H9 (cell line): ENCODE measurements at regions not wholly inside any gene's neighbourhood (a gene's known extent, or its start where the extent isn't known, plus 50 kb on each side); places are given as distances from the start of the nearest gene placed in this dataset.

Source experiments
- DNase-seq: peaks from one replicate; pipeline ENCODE4 v3.0.0-alpha.2; 2017
- H2AFZ ChIP-seq: one replicate; pipeline ENCODE4 v1.6.1; 2013; ENCODE audit warnings: mild to moderate bottlenecking, low read length, control low read depth, moderate library complexity
- H2AK5ac ChIP-seq: 2 replicates; pipeline ENCODE4 v1.6.1; 2013; ENCODE audit warnings: low read length, control low read depth, mixed read lengths; ENCODE audit not compliant: insufficient read length
- H2BK120ac ChIP-seq: one replicate; pipeline ENCODE4 v1.6.1; 2013; ENCODE audit warnings: low read depth, mild to moderate bottlenecking, low read length, control low read depth, inconsistent platforms; ENCODE audit not compliant: poor library complexity, severe bottlenecking
- H2BK12ac ChIP-seq: 2 replicates; pipeline ENCODE4 v1.6.1; 2013; ENCODE audit warnings: low read length, control low read depth, mixed read lengths, low read depth; ENCODE audit not compliant: insufficient read length
- H2BK15ac ChIP-seq: 2 replicates; pipeline ENCODE4 v1.6.1; 2013; ENCODE audit warnings: low read depth, low read length, control low read depth
- H2BK20ac ChIP-seq: one replicate; pipeline ENCODE4 v1.6.1; 2013; ENCODE audit warnings: low read depth, mild to moderate bottlenecking, low read length, control low read depth, inconsistent platforms; ENCODE audit not compliant: poor library complexity, severe bottlenecking
- H2BK5ac ChIP-seq: 2 replicates; pipeline ENCODE4 v1.6.1; 2013; ENCODE audit warnings: low read length, control low read depth, mixed read lengths; ENCODE audit not compliant: insufficient read length
- H3K14ac ChIP-seq: 2 replicates; pipeline ENCODE4 v1.6.1; 2013; ENCODE audit warnings: low read length, control low read depth; ENCODE audit not compliant: insufficient read depth
- H3K18ac ChIP-seq: 2 replicates; pipeline ENCODE4 v1.6.1; 2013; ENCODE audit warnings: low read depth, mild to moderate bottlenecking, mixed read lengths, low read length, control low read depth; ENCODE audit not compliant: insufficient read length
- H3K23ac ChIP-seq: 2 replicates; pipeline ENCODE4 v1.6.1; 2013; ENCODE audit warnings: low read length, control low read depth, mixed read lengths, low read depth; ENCODE audit not compliant: insufficient read length
- H3K23me2 ChIP-seq: 2 replicates; pipeline ENCODE4 v1.6.1; 2013; ENCODE audit warnings: low read depth, mild to moderate bottlenecking, mixed read lengths, low read length, control low read depth; ENCODE audit not compliant: insufficient read length, poor library complexity, severe bottlenecking
- H3K27ac ChIP-seq: 2 replicates; pipeline ENCODE4 v1.5.1; 2013; ENCODE audit warnings: low read length, control low read depth, mixed read lengths, low read depth; ENCODE audit not compliant: insufficient read length
- H3K27me3 ChIP-seq: 2 replicates; pipeline ENCODE4 v1.6.1; 2013; ENCODE audit warnings: low read length, control low read depth, inconsistent platforms; ENCODE audit not compliant: insufficient read depth
- H3K4ac ChIP-seq: 2 replicates; pipeline ENCODE4 v1.6.1; 2013; ENCODE audit warnings: low read depth, mild to moderate bottlenecking, control low read depth, inconsistent platforms, low read length, moderate library complexity
- H3K4me1 ChIP-seq: 2 replicates; pipeline ENCODE4 v1.6.1; 2013; ENCODE audit warnings: low read length, control low read depth, inconsistent platforms; ENCODE audit not compliant: insufficient read depth
- H3K4me2 ChIP-seq: 2 replicates; pipeline ENCODE4 v1.6.1; 2013; ENCODE audit warnings: low read length, control low read depth, mixed read lengths; ENCODE audit not compliant: insufficient read length, insufficient read depth
- H3K56ac ChIP-seq: 2 replicates; pipeline ENCODE4 v1.6.1; 2013; ENCODE audit warnings: low read depth, mild to moderate bottlenecking, mixed read lengths, low read length, control low read depth; ENCODE audit not compliant: insufficient read length
- H3K79me1 ChIP-seq: 2 replicates; pipeline ENCODE4 v1.6.1; 2013; ENCODE audit warnings: low read depth, mild to moderate bottlenecking, moderate library complexity, low read length, control low read depth, inconsistent platforms; ENCODE audit not compliant: insufficient read depth, poor library complexity, severe bottlenecking
- H3K79me2 ChIP-seq: 2 replicates; pipeline ENCODE4 v1.6.1; 2013; ENCODE audit warnings: low read length, control low read depth, inconsistent platforms; ENCODE audit not compliant: insufficient read depth
- H3K9ac ChIP-seq: 2 replicates; pipeline ENCODE4 v1.6.1; 2013; ENCODE audit warnings: low read length, control low read depth, mixed read lengths; ENCODE audit not compliant: insufficient read length; ENCODE audit errors: extremely low read depth
- H3K9me3 ChIP-seq: one replicate; pipeline ENCODE4 v1.6.1; 2013; ENCODE audit warnings: low read depth, low read length, inconsistent platforms; ENCODE audit not compliant: control insufficient read depth
- H3T11ph ChIP-seq: one replicate; pipeline ENCODE4 v1.6.1; 2013; ENCODE audit warnings: mild to moderate bottlenecking, low read length, control low read depth, inconsistent platforms
- H4K20me1 ChIP-seq: one replicate; pipeline ENCODE4 v1.6.1; 2013; ENCODE audit not compliant: control insufficient read depth, insufficient read length, insufficient read depth
- H4K5ac ChIP-seq: 2 replicates; pipeline ENCODE4 v1.6.1; 2013; ENCODE audit warnings: low read depth, mild to moderate bottlenecking, mixed read lengths, low read length, control low read depth; ENCODE audit not compliant: insufficient read length
- H4K8ac ChIP-seq: replicated peaks from 2 replicates; pipeline ENCODE4 v1.6.1; 2013; ENCODE audit warnings: low read length, control low read depth, mixed read lengths, low read depth; ENCODE audit not compliant: insufficient read length
- H4K91ac ChIP-seq: 2 replicates; pipeline ENCODE4 v1.6.1; 2013; ENCODE audit warnings: low read depth, mild to moderate bottlenecking, moderate library complexity, mixed read lengths, low read length, control low read depth; ENCODE audit not compliant: insufficient read length
- H3K27ac Mint-ChIP-seq, 3 experiments: 2 replicates in 2 of 3; 3 replicates in 1 of 3; pipeline ENCODE4 v1.8.0; 2020 to 2021; ENCODE audit warnings: mixed read lengths in 3 of 3, mild to moderate bottlenecking in 1 of 3, moderate library complexity in 1 of 3
- H3K27me3 Mint-ChIP-seq: 2 replicates; pipeline ENCODE4 v1.8.0; 2021; ENCODE audit warnings: low read depth, mild to moderate bottlenecking, moderate library complexity, mixed read lengths
- H3K36me3 Mint-ChIP-seq, 3 experiments: 2 replicates in 2 of 3; 3 replicates in 1 of 3; pipeline ENCODE4 v1.8.0; 2020 to 2021; ENCODE audit warnings: low read depth in 3 of 3, mixed read lengths in 3 of 3; ENCODE audit not compliant: insufficient read depth in 1 of 3
- H3K4me1 Mint-ChIP-seq, 2 experiments: 2 replicates each; pipeline ENCODE4 v1.8.0; 2020; ENCODE audit warnings: mixed read lengths in 2 of 2
- H3K4me3 Mint-ChIP-seq, 2 experiments: 2 replicates in 1 of 2; 3 replicates in 1 of 2; pipeline ENCODE4 v1.8.0; 2020 to 2021; ENCODE audit warnings: mild to moderate bottlenecking in 2 of 2, mixed read lengths in 2 of 2, moderate library complexity in 1 of 2
- H3K9me3 Mint-ChIP-seq, 2 experiments: 2 replicates in 1 of 2; 3 replicates in 1 of 2; pipeline ENCODE4 v1.8.0; 2020; ENCODE audit warnings: mild to moderate bottlenecking in 2 of 2, mixed read lengths in 2 of 2, moderate library complexity in 1 of 2
- WGBS: extraction: QIAGEN DNeasy Blood & Tissue Kit; methylation state at CpG from one replicate; pipeline ENCODE4 v1.1.7; 2013; ENCODE audit warnings: missing lambda C conversion rate, low lambda C conversion rate, mixed read lengths; ENCODE audit not compliant: insufficient read length; ENCODE audit errors: extremely low coverage; 5-methylcytosine and 5-hydroxymethylcytosine counted together
- TF ChIP-seq, protein P1 (sequence below): fragments of 200-600 bp; sonication (generic); conservative IDR thresholded peaks from 3 replicates; pipeline ENCODE4 v1.8.0; 2021; ENCODE audit warnings: antibody characterized with exemption, mild to moderate bottlenecking

DNA sequence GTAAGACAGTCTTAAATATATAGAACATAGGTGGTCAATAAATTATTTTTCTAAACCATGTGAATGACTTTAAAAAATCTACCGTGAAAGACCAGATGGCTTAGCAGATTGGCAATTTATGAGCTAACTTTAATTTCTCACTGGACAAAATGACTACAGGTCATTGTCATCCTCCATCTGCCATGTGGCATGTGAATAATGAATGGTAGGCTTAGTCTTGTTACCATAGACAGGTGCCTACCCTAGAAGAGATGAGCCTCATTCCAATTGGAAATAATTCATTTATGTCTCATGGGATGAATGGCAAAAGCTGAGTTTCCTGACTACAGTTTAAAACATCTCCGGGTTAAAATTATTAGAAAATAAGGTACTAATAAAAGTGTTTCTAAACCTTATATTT lies 1043.3 kb downstream of the FAT4 start:
- peaks cover 10 to 13% of the 10 kb centered on the region in 2 experiments for H3K4me1 Mint-ChIP-seq
- Histone ChIP-seq H3K4me1 (no peaks in the 10 kb centered on the region; the same call in 1 of the 2 replicates), H3K23me2 (no peaks in the 10 kb centered on the region), H4K8ac (no peak overlapping the region), H4K5ac (no peak overlapping the region), H2BK12ac (no peak overlapping the region), H3K56ac (no peak overlapping the region), H3K4me2 (no peak overlapping the region), H2AFZ (no peak overlapping the region), H3K79me2 (no peaks in the 10 kb centered on the region), H3K9ac (no peak overlapping the region), H2BK120ac (no peak overlapping the region), H3K79me1 (no peaks in the 10 kb centered on the region), H3T11ph (no peak overlapping the region), H3K9me3 (no peaks in the 10 kb centered on the region), H4K20me1 (no peaks in the 10 kb centered on the region), H3K4ac (no peak overlapping the region), H3K27ac (no peak overlapping the region), H3K14ac (no peak overlapping the region), H2BK20ac (no peak overlapping the region), H2BK15ac (no peak overlapping the region), H2BK5ac (no peak overlapping the region), H3K23ac (no peak overlapping the region), H3K18ac (no peak overlapping the region), H2AK5ac (no peak overlapping the region), H3K27me3 (no peaks in the 10 kb centered on the region), H4K91ac (no peak overlapping the region)
- H3K4me3 Mint-ChIP-seq: no peak overlapping the region
- no peak overlapping the region for H3K27ac Mint-ChIP-seq
- H3K36me3 Mint-ChIP-seq: no peaks in the 10 kb centered on the region; a peak in 1 of 7 replicates
- H3K9me3 Mint-ChIP-seq: no peaks in the 10 kb centered on the region
- DNase-seq: no peak
- no CpG with 5 or more reads among the region's 2 CpGs for WGBS
- TF ChIP-seq, protein P1, sequence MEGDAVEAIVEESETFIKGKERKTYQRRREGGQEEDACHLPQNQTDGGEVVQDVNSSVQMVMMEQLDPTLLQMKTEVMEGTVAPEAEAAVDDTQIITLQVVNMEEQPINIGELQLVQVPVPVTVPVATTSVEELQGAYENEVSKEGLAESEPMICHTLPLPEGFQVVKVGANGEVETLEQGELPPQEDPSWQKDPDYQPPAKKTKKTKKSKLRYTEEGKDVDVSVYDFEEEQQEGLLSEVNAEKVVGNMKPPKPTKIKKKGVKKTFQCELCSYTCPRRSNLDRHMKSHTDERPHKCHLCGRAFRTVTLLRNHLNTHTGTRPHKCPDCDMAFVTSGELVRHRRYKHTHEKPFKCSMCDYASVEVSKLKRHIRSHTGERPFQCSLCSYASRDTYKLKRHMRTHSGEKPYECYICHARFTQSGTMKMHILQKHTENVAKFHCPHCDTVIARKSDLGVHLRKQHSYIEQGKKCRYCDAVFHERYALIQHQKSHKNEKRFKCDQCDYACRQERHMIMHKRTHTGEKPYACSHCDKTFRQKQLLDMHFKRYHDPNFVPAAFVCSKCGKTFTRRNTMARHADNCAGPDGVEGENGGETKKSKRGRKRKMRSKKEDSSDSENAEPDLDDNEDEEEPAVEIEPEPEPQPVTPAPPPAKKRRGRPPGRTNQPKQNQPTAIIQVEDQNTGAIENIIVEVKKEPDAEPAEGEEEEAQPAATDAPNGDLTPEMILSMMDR: no peak
- H3K27me3 Mint-ChIP-seq: no peaks in the 10 kb centered on the region
